ENCODE measurements at regions not wholly inside any gene's neighbourhood (a gene's known extent, or its start where the extent isn't known, plus 50 kb on each side); places are given as distances from the start of the nearest gene placed in this dataset.

DNA sequence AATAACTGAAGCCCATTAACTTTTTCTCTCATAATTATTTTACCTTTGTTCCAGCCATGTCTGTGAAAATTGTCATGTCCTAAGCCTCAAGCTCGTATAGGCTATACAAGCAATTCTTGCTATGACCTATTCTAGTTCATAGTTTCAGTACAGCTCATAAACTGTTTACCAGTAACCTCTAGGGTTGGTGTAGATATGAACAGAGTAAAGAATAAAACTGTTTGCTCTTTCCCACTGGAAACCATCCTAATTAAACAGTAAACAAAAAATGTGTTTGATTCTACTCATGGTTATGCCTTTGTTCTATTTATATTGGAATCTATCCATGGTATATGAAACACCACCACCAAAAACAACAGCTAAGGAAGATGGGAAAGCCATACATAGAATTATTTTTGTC, 1444.0 kb upstream of the PCDH7 start:
- Histone ChIP-seq H3K27ac (ENCODE audit: low read depth, low read length) (no peak overlapping the region), H3K4me3 (ENCODE audit: low read depth, low read length) (no peak overlapping the region), H3K27me3 (ENCODE audit: control insufficient read depth, insufficient read depth, low read length) (no peaks in the 10 kb centered on the region)

DNA sequence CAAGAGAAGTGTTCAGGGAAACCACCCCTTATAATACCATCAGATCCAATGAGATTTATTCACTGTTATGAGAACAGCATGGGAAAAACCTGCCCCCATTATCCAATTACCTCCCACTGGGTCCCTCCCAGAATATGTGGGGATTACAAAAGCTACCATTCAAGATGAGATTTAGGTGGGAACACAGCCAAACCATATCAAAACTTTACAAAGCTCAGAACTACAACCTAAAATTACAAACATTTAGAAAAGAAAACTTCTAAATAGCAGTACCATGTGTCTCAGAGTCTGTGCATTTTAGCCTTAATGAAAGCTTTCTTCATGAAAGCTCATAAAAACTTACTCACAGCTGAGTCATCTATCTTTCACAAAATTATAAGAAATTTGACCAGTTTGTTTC, 1442.8 kb upstream of the PCDH7 start:
- H3K27ac ChIP-seq (ENCODE audit: low read depth, low read length), result no peak overlapping the region
- no peaks in the 10 kb centered on the region for H3K4me1 ChIP-seq (ENCODE audit: control insufficient read depth, insufficient read depth, low read length)

More for the DNA sequence above, 1444.0 kb upstream of the PCDH7 start:
- H3K9me3 ChIP-seq (ENCODE audit: control insufficient read depth, insufficient read depth, low read length), result no peaks in the 10 kb centered on the region
- H3K36me3 ChIP-seq (ENCODE audit: control insufficient read depth, insufficient read depth, low read length), result no peaks in the 10 kb centered on the region
- no peak overlapping the region for H3K9ac ChIP-seq (ENCODE audit: low read depth, low read length)
- H3K4me1 ChIP-seq (ENCODE audit: control insufficient read depth, insufficient read depth, low read length), result no peaks in the 10 kb centered on the region

DNA sequence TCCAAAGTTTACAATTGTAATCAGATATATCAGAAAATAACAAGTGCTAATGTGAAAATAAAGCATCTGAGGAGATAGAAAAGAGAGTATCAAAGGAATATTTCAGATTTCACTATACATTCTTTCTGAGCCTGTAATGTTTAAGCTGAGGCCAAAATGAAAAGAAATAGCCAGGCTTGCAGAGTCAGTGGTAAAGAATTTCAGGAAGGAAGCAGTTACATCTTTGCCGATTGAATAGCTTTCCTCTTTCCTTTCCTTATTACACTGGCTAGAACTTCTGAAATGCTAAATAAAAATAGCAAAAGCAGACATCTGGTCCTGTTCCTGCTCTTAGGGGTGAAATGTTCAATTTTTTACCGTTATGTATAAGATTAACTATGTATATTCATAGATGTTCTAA, 1441.6 kb upstream of the PCDH7 start:
- Histone ChIP-seq H3K9ac (ENCODE audit: low read depth, low read length) (no peak overlapping the region), H3K27ac (ENCODE audit: low read depth, low read length) (no peak overlapping the region), H3K4me1 (ENCODE audit: control insufficient read depth, insufficient read depth, low read length) (no peaks in the 10 kb centered on the region), H3K36me3 (ENCODE audit: control insufficient read depth, insufficient read depth, low read length) (no peaks in the 10 kb centered on the region), H3K4me3 (ENCODE audit: low read depth, low read length) (no peak overlapping the region), H3K9me3 (ENCODE audit: control insufficient read depth, insufficient read depth, low read length) (no peaks in the 10 kb centered on the region), H3K27me3 (ENCODE audit: control insufficient read depth, insufficient read depth, low read length) (no peaks in the 10 kb centered on the region)

More for the DNA sequence above, 1442.8 kb upstream of the PCDH7 start:
- Histone ChIP-seq H3K9me3 (ENCODE audit: control insufficient read depth, insufficient read depth, low read length) (no peaks in the 10 kb centered on the region), H3K36me3 (ENCODE audit: control insufficient read depth, insufficient read depth, low read length) (no peaks in the 10 kb centered on the region), H3K9ac (ENCODE audit: low read depth, low read length) (no peak overlapping the region), H3K4me3 (ENCODE audit: low read depth, low read length) (no peak overlapping the region), H3K27me3 (ENCODE audit: control insufficient read depth, insufficient read depth, low read length) (no peaks in the 10 kb centered on the region)

DNA sequence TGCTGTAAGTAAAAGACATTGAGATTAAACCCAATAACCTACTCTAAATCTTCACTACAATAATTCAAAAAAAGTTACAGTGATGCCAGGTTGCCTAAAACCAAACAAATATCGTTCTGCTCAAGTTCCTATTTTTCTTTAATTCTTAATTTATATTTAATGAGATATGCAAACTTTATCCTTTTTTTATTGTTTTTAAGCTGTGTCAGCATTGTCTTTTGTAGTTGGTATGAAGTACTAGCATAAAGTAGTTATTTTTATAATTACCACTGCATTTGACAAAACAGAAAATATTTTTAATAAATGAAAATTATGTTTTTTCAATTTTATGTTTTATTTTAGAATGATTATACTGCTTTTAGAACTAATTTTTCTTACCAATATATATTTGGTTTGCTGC, 1431.1 kb upstream of the PCDH7 start:
- Histone ChIP-seq H3K4me3 (ENCODE audit: low read depth, low read length) (no peak overlapping the region), H3K9me3 (ENCODE audit: control insufficient read depth, insufficient read depth, low read length) (0 out of 2 replicates have a peak, but pooled peaks cover 3% of the 10 kb centered on the region), H3K9ac (ENCODE audit: low read depth, low read length) (no peak overlapping the region)

DNA sequence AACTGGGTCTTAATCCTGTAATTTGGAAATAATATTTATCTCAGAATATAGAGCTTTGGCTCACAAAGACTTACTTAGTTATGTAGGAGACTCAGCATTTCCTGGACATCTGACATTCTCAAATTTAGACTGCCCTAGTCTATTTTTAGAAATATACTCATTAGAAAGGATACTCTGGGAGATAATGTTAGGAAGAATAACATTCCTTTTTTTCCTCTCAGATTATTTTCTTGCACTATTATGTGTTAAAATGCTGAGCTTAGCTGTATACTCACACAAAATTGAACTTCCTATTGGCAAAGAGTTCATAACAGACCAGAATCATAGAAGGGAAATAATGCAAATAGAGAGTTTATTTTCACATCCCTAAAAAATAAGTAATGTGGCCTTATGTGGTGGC, 1424.9 kb upstream of the PCDH7 start:
- no peak overlapping the region for H3K9ac ChIP-seq (ENCODE audit: low read depth, low read length)
- H3K27me3 ChIP-seq (ENCODE audit: control insufficient read depth, insufficient read depth, low read length), result no peaks in the 10 kb centered on the region
- no peak overlapping the region for H3K4me3 ChIP-seq (ENCODE audit: low read depth, low read length)
- H3K9me3 ChIP-seq (ENCODE audit: control insufficient read depth, insufficient read depth, low read length), result 0 out of 2 replicates have a peak, but pooled peaks cover 3% of the 10 kb centered on the region
- no peaks in the 10 kb centered on the region for H3K4me1 ChIP-seq (ENCODE audit: control insufficient read depth, insufficient read depth, low read length)
- no peaks in the 10 kb centered on the region for H3K36me3 ChIP-seq (ENCODE audit: control insufficient read depth, insufficient read depth, low read length)
- H3K27ac ChIP-seq (ENCODE audit: low read depth, low read length), result no peak overlapping the region

More for the DNA sequence above, 1431.1 kb upstream of the PCDH7 start:
- H3K27me3 ChIP-seq (ENCODE audit: control insufficient read depth, insufficient read depth, low read length), result no peaks in the 10 kb centered on the region
- no peaks in the 10 kb centered on the region for H3K4me1 ChIP-seq (ENCODE audit: control insufficient read depth, insufficient read depth, low read length)
- no peaks in the 10 kb centered on the region for H3K36me3 ChIP-seq (ENCODE audit: control insufficient read depth, insufficient read depth, low read length)
- H3K27ac ChIP-seq (ENCODE audit: low read depth, low read length), result no peak overlapping the region

DNA sequence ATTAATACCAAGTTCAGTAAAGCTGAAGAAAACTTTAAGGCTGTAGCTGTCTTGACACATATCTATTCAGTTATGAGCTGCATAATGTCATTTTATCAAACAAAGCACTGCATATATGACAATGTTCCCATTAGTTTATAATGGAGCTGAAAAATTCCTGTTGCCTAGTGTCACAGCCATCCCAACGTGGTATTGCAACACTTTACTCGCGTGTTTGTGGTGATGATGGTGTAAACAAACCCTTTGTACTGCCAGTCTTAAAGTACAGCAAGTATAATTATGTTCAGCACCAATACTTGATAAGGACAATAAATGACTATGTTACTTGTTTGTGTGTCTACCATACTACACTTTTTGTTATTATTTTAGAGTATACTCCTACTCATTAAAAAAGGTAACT, 1415.6 kb upstream of the PCDH7 start:
- H3K9me3 ChIP-seq (ENCODE audit: control insufficient read depth, insufficient read depth, low read length), result no peaks in the 10 kb centered on the region
- no peak overlapping the region for H3K9ac ChIP-seq (ENCODE audit: low read depth, low read length)
- no peak overlapping the region for H3K27ac ChIP-seq (ENCODE audit: low read depth, low read length)
- no peak overlapping the region for H3K4me3 ChIP-seq (ENCODE audit: low read depth, low read length)
- H3K36me3 ChIP-seq (ENCODE audit: control insufficient read depth, insufficient read depth, low read length), result no peaks in the 10 kb centered on the region
- H3K4me1 ChIP-seq (ENCODE audit: control insufficient read depth, insufficient read depth, low read length), result no peaks in the 10 kb centered on the region
- H3K27me3 ChIP-seq (ENCODE audit: control insufficient read depth, insufficient read depth, low read length), result no peaks in the 10 kb centered on the region

DNA sequence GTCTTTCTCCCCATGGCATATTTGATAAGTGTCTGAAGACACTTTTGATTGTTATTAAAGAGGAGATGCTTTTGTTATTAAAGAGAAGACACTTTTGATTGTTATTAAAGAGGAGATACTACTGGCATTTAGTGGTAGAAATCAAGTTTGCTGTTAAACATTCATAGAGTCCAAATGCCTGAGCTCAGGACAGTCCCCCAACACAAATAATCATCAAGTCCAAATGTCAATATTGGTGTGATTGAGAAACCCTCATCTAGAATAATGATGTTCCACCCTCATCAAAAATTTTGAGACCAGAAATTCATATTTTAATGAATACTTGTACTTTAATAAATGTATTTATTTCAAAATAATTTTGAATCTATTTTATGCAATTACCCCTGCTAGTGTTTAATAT, 1412.9 kb upstream of the PCDH7 start:
- H3K27ac ChIP-seq (ENCODE audit: low read depth, low read length), result no peak overlapping the region
- no peaks in the 10 kb centered on the region for H3K27me3 ChIP-seq (ENCODE audit: control insufficient read depth, insufficient read depth, low read length)
- no peaks in the 10 kb centered on the region for H3K9me3 ChIP-seq (ENCODE audit: control insufficient read depth, insufficient read depth, low read length)
- H3K9ac ChIP-seq (ENCODE audit: low read depth, low read length), result no peak overlapping the region
- H3K4me3 ChIP-seq (ENCODE audit: low read depth, low read length), result no peak overlapping the region
- H3K36me3 ChIP-seq (ENCODE audit: control insufficient read depth, insufficient read depth, low read length), result no peaks in the 10 kb centered on the region
- H3K4me1 ChIP-seq (ENCODE audit: control insufficient read depth, insufficient read depth, low read length), result no peaks in the 10 kb centered on the region

- Histone ChIP-seq H3K27me3 (ENCODE audit: control insufficient read depth, insufficient read depth, low read length) (no peaks in the 10 kb centered on the region), H3K27ac (ENCODE audit: low read depth, low read length) (no peak overlapping the region), H3K4me3 (ENCODE audit: low read depth, low read length) (no peak overlapping the region), H3K9me3 (ENCODE audit: control insufficient read depth, insufficient read depth, low read length) (no peaks in the 10 kb centered on the region), H3K4me1 (ENCODE audit: control insufficient read depth, insufficient read depth, low read length) (no peaks in the 10 kb centered on the region), H3K9ac (ENCODE audit: low read depth, low read length) (no peak overlapping the region), H3K36me3 (ENCODE audit: control insufficient read depth, insufficient read depth, low read length) (no peaks in the 10 kb centered on the region)
Observed at GRCh38 chr4:29307755-29308154, 1412.4 kb upstream of the PCDH7 start.

DNA sequence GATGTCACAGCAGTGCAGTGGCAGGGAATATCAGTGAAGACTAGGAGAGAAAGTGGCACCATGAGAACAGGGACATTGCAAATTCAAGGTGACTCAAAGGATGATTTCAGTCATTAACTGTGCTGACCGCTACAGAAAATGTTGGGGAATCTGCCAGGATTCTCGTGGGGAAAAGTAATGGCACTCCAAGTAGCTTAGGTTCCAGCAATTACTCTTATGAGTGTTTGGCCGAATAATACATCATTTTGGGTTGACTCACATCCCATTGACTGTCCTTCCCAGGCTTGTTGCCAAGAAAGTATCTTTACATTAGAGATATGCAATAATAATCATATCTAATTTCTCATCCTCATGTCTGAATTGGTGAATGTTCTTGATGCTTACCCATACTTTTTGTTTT, 1411.1 kb upstream of the PCDH7 start:
- Histone ChIP-seq H3K9ac (ENCODE audit: low read depth, low read length) (no peak overlapping the region), H3K9me3 (ENCODE audit: control insufficient read depth, insufficient read depth, low read length) (no peaks in the 10 kb centered on the region), H3K27me3 (ENCODE audit: control insufficient read depth, insufficient read depth, low read length) (no peaks in the 10 kb centered on the region), H3K4me1 (ENCODE audit: control insufficient read depth, insufficient read depth, low read length) (no peaks in the 10 kb centered on the region), H3K4me3 (ENCODE audit: low read depth, low read length) (no peak overlapping the region), H3K36me3 (ENCODE audit: control insufficient read depth, insufficient read depth, low read length) (no peaks in the 10 kb centered on the region), H3K27ac (ENCODE audit: low read depth, low read length) (no peak overlapping the region)

DNA sequence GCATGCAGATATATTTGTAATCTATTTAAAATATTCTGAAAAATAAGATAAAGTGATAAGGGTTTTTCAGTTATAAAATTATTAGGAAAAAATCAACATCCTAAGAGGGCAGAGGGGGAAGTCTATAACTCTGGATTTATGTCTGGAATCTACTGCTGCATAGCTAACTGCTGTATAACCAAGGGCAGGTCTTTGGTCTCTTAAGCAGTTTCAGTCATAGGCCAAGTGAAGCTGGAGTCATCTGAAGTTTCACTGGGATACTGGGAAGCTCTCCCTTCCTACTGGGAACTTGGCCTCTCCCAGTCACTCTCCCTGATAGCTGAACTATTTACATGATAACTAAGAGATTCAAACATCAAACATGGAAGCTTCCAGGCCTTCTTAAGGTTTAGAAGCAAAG, 1409.9 kb upstream of the PCDH7 start:
- Histone ChIP-seq H3K9me3 (ENCODE audit: control insufficient read depth, insufficient read depth, low read length) (no peaks in the 10 kb centered on the region), H3K4me3 (ENCODE audit: low read depth, low read length) (no peak overlapping the region), H3K27me3 (ENCODE audit: control insufficient read depth, insufficient read depth, low read length) (no peaks in the 10 kb centered on the region), H3K36me3 (ENCODE audit: control insufficient read depth, insufficient read depth, low read length) (no peaks in the 10 kb centered on the region), H3K4me1 (ENCODE audit: control insufficient read depth, insufficient read depth, low read length) (no peaks in the 10 kb centered on the region), H3K27ac (ENCODE audit: low read depth, low read length) (no peak overlapping the region), H3K9ac (ENCODE audit: low read depth, low read length) (no peak overlapping the region)

GRCh38 chr4:29311247-29311646, 1408.9 kb upstream of the PCDH7 start:
- H3K9ac ChIP-seq (ENCODE audit: low read depth, low read length), result no peak overlapping the region
- no peaks in the 10 kb centered on the region for H3K4me1 ChIP-seq (ENCODE audit: control insufficient read depth, insufficient read depth, low read length)
- H3K4me3 ChIP-seq (ENCODE audit: low read depth, low read length), result no peak overlapping the region
- H3K36me3 ChIP-seq (ENCODE audit: control insufficient read depth, insufficient read depth, low read length), result no peaks in the 10 kb centered on the region
- H3K9me3 ChIP-seq (ENCODE audit: control insufficient read depth, insufficient read depth, low read length), result no peaks in the 10 kb centered on the region
- H3K27ac ChIP-seq (ENCODE audit: low read depth, low read length), result no peak overlapping the region
- H3K27me3 ChIP-seq (ENCODE audit: control insufficient read depth, insufficient read depth, low read length), result no peaks in the 10 kb centered on the region

Measured in HUES48 (cell line).